Neuronal stem cell (in vitro differentiated cells): ENCODE measurements at regions not wholly inside any gene's neighbourhood (a gene's known extent, or its start where the extent isn't known, plus 50 kb on each side); places are given as distances from the start of the nearest gene placed in this dataset.
A peak's percentile ranks its signal among the peaks of the same experiment; 100 is the strongest.

Experiments used
- DNase-seq: peaks from one replicate; pipeline ENCODE4 v3.0.0-alpha.2; 2013; ENCODE audit warnings: low spot score
- H2AFZ ChIP-seq: one replicate; pipeline ENCODE4 v1.6.1; 2013; ENCODE audit warnings: mild to moderate bottlenecking, low read length, inconsistent platforms
- H2AK5ac ChIP-seq: 2 replicates; pipeline ENCODE4 v1.6.1; 2013; ENCODE audit warnings: low read depth, mild to moderate bottlenecking, inconsistent platforms, low read length, moderate library complexity, mixed read lengths
- H2BK120ac ChIP-seq: 2 replicates; pipeline ENCODE4 v1.6.1; 2013; ENCODE audit warnings: low read depth, mild to moderate bottlenecking, inconsistent platforms, low read length, moderate library complexity, mixed read lengths
- H2BK12ac ChIP-seq: one replicate; pipeline ENCODE4 v1.6.1; 2013; ENCODE audit warnings: low read length, inconsistent platforms
- H2BK15ac ChIP-seq: 2 replicates; pipeline ENCODE4 v1.6.1; 2013; ENCODE audit warnings: mild to moderate bottlenecking, low read length, inconsistent platforms, mixed read lengths
- H2BK5ac ChIP-seq: one replicate; pipeline ENCODE4 v1.6.1; 2013; ENCODE audit warnings: inconsistent platforms, mild to moderate bottlenecking, low read length, moderate library complexity
- H3K14ac ChIP-seq: one replicate; pipeline ENCODE4 v1.6.1; 2013; ENCODE audit warnings: low read length, inconsistent platforms
- H3K18ac ChIP-seq: 2 replicates; pipeline ENCODE4 v1.6.1; 2013; ENCODE audit warnings: low read length, inconsistent platforms
- H3K23ac ChIP-seq: 2 replicates; pipeline ENCODE4 v1.6.1; 2013; ENCODE audit warnings: low read depth, mild to moderate bottlenecking, mixed read lengths, low read length, inconsistent platforms; ENCODE audit not compliant: poor library complexity
- H3K27ac ChIP-seq: replicated peaks from 3 replicates; pipeline ENCODE4 v1.5.1; 2013; ENCODE audit warnings: low read length, inconsistent platforms
- H3K27me3 ChIP-seq, 3 experiments: 2 replicates each; pipeline ENCODE4 v1.6.1; 2013; ENCODE audit warnings: low read length in 3 of 3, mild to moderate bottlenecking in 2 of 3, inconsistent platforms in 1 of 3, low read depth in 1 of 3, mixed read lengths in 1 of 3, moderate library complexity in 1 of 3; ENCODE audit not compliant: control insufficient read depth in 3 of 3, insufficient read depth in 3 of 3
- H3K36me3 ChIP-seq, 2 donors: replicated peaks in 1 of 2; 2 replicates each; pipeline ENCODE4 v1.6.1; 2013; ENCODE audit warnings: low read length in 2 of 2; ENCODE audit not compliant: control insufficient read depth in 2 of 2, insufficient read depth in 2 of 2
- H3K4ac ChIP-seq: 2 replicates; pipeline ENCODE4 v1.6.1; 2013; ENCODE audit warnings: inconsistent platforms, mild to moderate bottlenecking, low read length, moderate library complexity
- H3K4me1 ChIP-seq, 2 donors: 1 replicate in 1 of 2; 2 replicates in 1 of 2; pipeline ENCODE4 v1.6.1; 2013; ENCODE audit warnings: low read length in 2 of 2, low read depth in 1 of 2; ENCODE audit not compliant: control insufficient read depth in 2 of 2, insufficient read depth in 1 of 2
- H3K4me2 ChIP-seq: one replicate; pipeline ENCODE4 v1.6.1; 2013; ENCODE audit warnings: mild to moderate bottlenecking, low read length, inconsistent platforms; ENCODE audit not compliant: insufficient read depth, poor library complexity, severe bottlenecking
- H3K4me3 ChIP-seq, 2 donors: 2 replicates each; pipeline ENCODE4 v1.5.1; 2013; ENCODE audit warnings: low read length in 2 of 2, mild to moderate bottlenecking in 2 of 2, inconsistent platforms in 1 of 2, moderate library complexity in 1 of 2
- H3K79me1 ChIP-seq: one replicate; pipeline ENCODE4 v1.6.1; 2013; ENCODE audit warnings: low read depth, mild to moderate bottlenecking, inconsistent platforms, low read length, moderate library complexity
- H3K9ac ChIP-seq: one replicate; pipeline ENCODE4 v1.6.1; 2013; ENCODE audit warnings: mild to moderate bottlenecking, low read depth, low read length, inconsistent platforms; ENCODE audit not compliant: poor library complexity
- H3K9me3 ChIP-seq, 2 donors: replicated peaks in 1 of 2; 2 replicates each; pipeline versions ENCODE3 to v1.6.1; 2013; ENCODE audit warnings: low read length in 2 of 2, mild to moderate bottlenecking in 2 of 2, inconsistent platforms in 1 of 2, low read depth in 1 of 2, mixed read lengths in 1 of 2, moderate library complexity in 1 of 2; ENCODE audit not compliant: control insufficient read depth in 2 of 2, insufficient read depth in 1 of 2
- H4K8ac ChIP-seq: one replicate; pipeline ENCODE4 v1.6.1; 2013; ENCODE audit warnings: low read depth, mild to moderate bottlenecking, inconsistent platforms, low read length, moderate library complexity
- H4K91ac ChIP-seq: one replicate; pipeline ENCODE4 v1.6.1; 2013; ENCODE audit warnings: low read length, low read depth, mild to moderate bottlenecking, inconsistent platforms; ENCODE audit not compliant: poor library complexity
- WGBS, 2 donors: extraction: QIAGEN DNeasy Blood & Tissue Kit; methylation state at CpG; one replicate each; pipeline ENCODE4 v1.1.7; 2013; ENCODE audit warnings: missing lambda C conversion rate in 2 of 2, mixed read lengths in 1 of 2; ENCODE audit not compliant: insufficient read length in 2 of 2, insufficient replicate concordance in 1 of 2; ENCODE audit errors: extremely low coverage in 2 of 2; 5-methylcytosine and 5-hydroxymethylcytosine counted together

- Histone ChIP-seq H3K18ac (no peak overlapping the region), H2BK12ac (no peak overlapping the region), H3K27me3 (no peaks in the 10 kb centered on the region), H3K79me1 (no peaks in the 10 kb centered on the region), H3K36me3 (no peaks in the 10 kb centered on the region), H3K23ac (no peak overlapping the region), H2AK5ac (no peak overlapping the region), H2BK5ac (no peak overlapping the region), H4K8ac (no peak overlapping the region), H2BK15ac (no peak overlapping the region), H2AFZ (no peak overlapping the region), H4K91ac (no peak overlapping the region), H3K9me3 (peaks cover 0 to 2% of the 10 kb centered on the region in 2 donors), H3K4me3 (no peak overlapping the region), H3K27ac (no peak overlapping the region), H3K4me2 (no peak overlapping the region), H3K14ac (no peak overlapping the region), H3K4ac (no peak overlapping the region), H3K9ac (no peak overlapping the region), H2BK120ac (no peak overlapping the region), H3K4me1 (no peaks in the 10 kb centered on the region)
- no peak for DNase-seq
Observed at GRCh38 chr5:106658150-106658549, 1012.6 kb downstream of the EFNA5 start.

DNA sequence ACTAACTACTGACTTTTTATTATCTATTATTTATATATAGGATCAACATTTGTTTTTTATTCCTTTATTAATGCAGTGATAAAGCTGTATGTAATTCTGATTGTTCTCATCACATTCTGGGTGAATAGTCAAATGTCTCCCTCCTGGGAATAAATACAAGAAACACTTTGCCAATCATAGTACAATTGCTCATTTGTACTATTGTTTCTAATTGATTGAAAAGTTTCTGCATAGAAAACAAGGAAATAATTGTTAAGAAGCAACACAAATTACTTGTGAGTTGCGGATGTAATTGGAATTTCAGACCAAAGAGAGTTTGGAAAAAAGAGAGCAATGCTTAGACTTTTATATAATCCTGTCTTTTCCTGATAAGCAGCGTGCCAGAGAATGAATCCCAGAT is 1013.9 kb downstream of the EFNA5 start:
- no peak overlapping the region for H3K9ac ChIP-seq
- H2AK5ac ChIP-seq: no peak overlapping the region
- no peak overlapping the region for H4K8ac ChIP-seq
- no peak overlapping the region for H3K23ac ChIP-seq
- H3K14ac ChIP-seq: no peak overlapping the region
- H3K36me3 ChIP-seq: no peaks in the 10 kb centered on the region
- H2BK12ac ChIP-seq: no peak overlapping the region
- no peak overlapping the region for H4K91ac ChIP-seq
- no peak overlapping the region for H2BK15ac ChIP-seq
- no peak overlapping the region for H3K18ac ChIP-seq
- DNase-seq: no peak
- H3K4me3 ChIP-seq: no peak overlapping the region
- H3K4me1 ChIP-seq: no peaks in the 10 kb centered on the region
- H2AFZ ChIP-seq: no peak overlapping the region
- H3K27ac ChIP-seq: no peak overlapping the region
- no peak overlapping the region for H2BK120ac ChIP-seq
- peaks cover 0 to 2% of the 10 kb centered on the region in 2 donors for H3K9me3 ChIP-seq
- no peaks in the 10 kb centered on the region for H3K79me1 ChIP-seq
- no peak overlapping the region for H3K4me2 ChIP-seq
- WGBS, 2 donors: no CpG with 5 or more reads among the region's 2 CpGs
- no peak overlapping the region for H2BK5ac ChIP-seq
- no peaks in the 10 kb centered on the region for H3K27me3 ChIP-seq
- no peak overlapping the region for H3K4ac ChIP-seq

DNA sequence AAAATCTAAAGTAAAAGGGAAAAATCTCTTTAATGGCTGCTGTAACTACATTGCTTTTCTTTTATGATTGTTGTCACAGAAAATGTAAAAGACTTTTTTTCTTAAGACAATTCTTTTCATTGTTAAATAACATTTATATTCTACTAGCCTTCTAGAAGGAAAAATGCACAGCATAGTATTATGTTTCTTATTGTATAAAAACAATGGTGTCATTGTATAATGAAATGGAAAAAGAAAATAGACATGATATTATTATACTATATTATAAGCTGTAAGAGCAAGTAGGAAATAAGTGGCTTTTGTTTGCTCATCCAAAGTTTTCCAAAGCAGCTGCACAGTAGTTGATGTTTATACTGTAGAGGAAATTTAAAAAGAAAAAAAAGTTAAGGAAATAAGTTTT is 1021.7 kb downstream of the EFNA5 start:
- no peak for DNase-seq
- peaks cover 0 to 2% of the 10 kb centered on the region in 2 donors for H3K9me3 ChIP-seq
- no peaks in the 10 kb centered on the region for H3K36me3 ChIP-seq
- H4K91ac ChIP-seq: no peak overlapping the region
- H3K14ac ChIP-seq: no peak overlapping the region
- H2BK12ac ChIP-seq: no peak overlapping the region
- no peak overlapping the region for H2BK120ac ChIP-seq
- no peak overlapping the region for H2AFZ ChIP-seq
- no peak overlapping the region for H3K18ac ChIP-seq
- no peak overlapping the region for H4K8ac ChIP-seq
- H3K79me1 ChIP-seq: no peaks in the 10 kb centered on the region
- H3K4me2 ChIP-seq: no peak overlapping the region
- H3K27me3 ChIP-seq: no peaks in the 10 kb centered on the region
- no peak overlapping the region for H3K27ac ChIP-seq
- no peak overlapping the region for H3K23ac ChIP-seq
- no peak overlapping the region for H2BK5ac ChIP-seq
- no peak overlapping the region for H2AK5ac ChIP-seq
- H3K4ac ChIP-seq: no peak overlapping the region
- H3K9ac ChIP-seq: no peak overlapping the region
- no peak overlapping the region for H3K4me3 ChIP-seq
- H2BK15ac ChIP-seq: no peak overlapping the region
- no peaks in the 10 kb centered on the region for H3K4me1 ChIP-seq

- Histone ChIP-seq H4K91ac (no peak overlapping the region), H2AFZ (peak overlapping the region; percentile 31), H3K23ac (no peak overlapping the region), H3K4me1 (no peaks in the 10 kb centered on the region), H3K4ac (no peak overlapping the region), H2AK5ac (no peak overlapping the region), H2BK15ac (no peak overlapping the region), H3K9ac (no peak overlapping the region), H3K4me3 (no peak overlapping the region), H3K14ac (no peak overlapping the region), H3K4me2 (no peak overlapping the region), H3K36me3 (no peaks in the 10 kb centered on the region), H3K18ac (no peak overlapping the region), H3K79me1 (no peaks in the 10 kb centered on the region), H2BK120ac (no peak overlapping the region), H2BK5ac (no peak overlapping the region), H2BK12ac (no peak overlapping the region), H3K27me3 (no peaks in the 10 kb centered on the region), H3K27ac (no peak overlapping the region), H3K9me3 (no peaks in the 10 kb centered on the region), H4K8ac (no peak overlapping the region)
- DNase-seq: no peak
- no CpG with 5 or more reads among the region's 2 CpGs for WGBS, 2 donors
Observed at GRCh38 chr5:106648401-106648800, 1022.3 kb downstream of the EFNA5 start.
